WTC11 (cell line): ENCODE measurements at regions not wholly inside any gene's neighbourhood (a gene's known extent, or its start where the extent isn't known, plus 50 kb on each side); places are given as distances from the start of the nearest gene placed in this dataset.

ENCODE experiments used
- CTCF ChIP-seq: fragments of 200-600 bp; IDR thresholded peaks from 2 replicates; pipeline ENCODE4 v1.8.0; 2022; ENCODE audit warnings: antibody characterized with exemption
- E2F5 ChIP-seq: sonication (generic); formaldehyde crosslinking; IDR thresholded peaks from 2 replicates; pipeline ENCODE4 v1.8.1; 2022; ENCODE audit warnings: mild to moderate bottlenecking, moderate library complexity, missing genetic modification reagents
- ETV6 ChIP-seq: sonication (generic); formaldehyde crosslinking; IDR thresholded peaks from 2 replicates; pipeline ENCODE4 v1.8.1; 2022; ENCODE audit warnings: mild to moderate bottlenecking, missing genetic modification reagents
- FOXJ3 ChIP-seq: sonication (generic); formaldehyde crosslinking; IDR thresholded peaks from 2 replicates; pipeline ENCODE4 v1.9.0; 2021; ENCODE audit warnings: missing genetic modification reagents, mild to moderate bottlenecking, borderline replicate concordance
- FOXK1 ChIP-seq: sonication (generic); formaldehyde crosslinking; IDR thresholded peaks from 2 replicates; pipeline ENCODE4 v1.8.0; 2022; ENCODE audit warnings: mild to moderate bottlenecking, moderate library complexity, missing genetic modification reagents
- JUN ChIP-seq: sonication (generic); formaldehyde crosslinking; IDR thresholded peaks from 2 replicates; pipeline ENCODE4 v1.8.0; 2023; ENCODE audit warnings: mild to moderate bottlenecking, missing genetic modification reagents
- MAX ChIP-seq: sonication (generic); formaldehyde crosslinking; IDR thresholded peaks from 2 replicates; pipeline ENCODE4 v1.8.0; 2022; ENCODE audit warnings: mild to moderate bottlenecking, missing genetic modification reagents
- MXD4 ChIP-seq: fragments of 250-450 bp; sonication (Bioruptor Pico); IDR thresholded peaks from 2 replicates; pipeline ENCODE4 v1.8.0; 2021; ENCODE audit warnings: mild to moderate bottlenecking, moderate library complexity, borderline replicate concordance
- NR3C1 ChIP-seq: sonication (generic); formaldehyde crosslinking; conservative IDR thresholded peaks from 2 replicates; pipeline ENCODE4 v1.8.1; 2023; ENCODE audit warnings: low read depth, mild to moderate bottlenecking, missing genetic modification reagents
- TEAD4 ChIP-seq: sonication (generic); formaldehyde crosslinking; IDR thresholded peaks from 2 replicates; pipeline ENCODE4 v1.8.0; 2022; ENCODE audit warnings: mild to moderate bottlenecking, missing genetic modification reagents
- USF2 ChIP-seq: sonication (generic); formaldehyde crosslinking; IDR thresholded peaks from 2 replicates; pipeline ENCODE4 v1.8.1; 2023; ENCODE audit warnings: mild to moderate bottlenecking, missing genetic modification reagents, moderate library complexity
- ZBTB43 ChIP-seq: sonication (generic); formaldehyde crosslinking; IDR thresholded peaks from 2 replicates; pipeline ENCODE4 v1.8.1; 2023; ENCODE audit warnings: mild to moderate bottlenecking, missing genetic modification reagents

- no peak for TF ChIP-seq CTCF
- TF ChIP-seq FOXK1 = no peak
- TF ChIP-seq MAX = no peak
- TF ChIP-seq ZBTB43 (CRISPR knock-in tag) = no peak
- no peak for TF ChIP-seq USF2 (CRISPR knock-in tag)
- TF ChIP-seq NR3C1 (CRISPR knock-in tag) = no peak
- no peak for TF ChIP-seq E2F5 (CRISPR knock-in tag)
- TF ChIP-seq MXD4 (CRISPR knock-in tag) = no peak
- TF ChIP-seq FOXJ3 = no peak
- TF ChIP-seq JUN (CRISPR knock-in tag) = no peak
- no peak for TF ChIP-seq TEAD4 (CRISPR knock-in tag)
- no peak for TF ChIP-seq ETV6 (CRISPR knock-in tag)
Observed at GRCh38 chr21:15233611-15234010, 168.8 kb upstream of the NRIP1 start.
